Nephron progenitor cell (in vitro differentiated cells): ENCODE measurements at regions not wholly inside any gene's neighbourhood (a gene's known extent, or its start where the extent isn't known, plus 50 kb on each side); places are given as distances from the start of the nearest gene placed in this dataset.

Source experiments
- DNase-seq: peaks from one replicate; pipeline ENCODE4 v3.0.0; 2021
- H3K27ac Mint-ChIP-seq: 2 replicates; pipeline ENCODE4 v1.8.0; 2021; ENCODE audit warnings: mild to moderate bottlenecking, moderate library complexity, mixed read lengths
- H3K27me3 Mint-ChIP-seq: 2 replicates; pipeline ENCODE4 v1.8.0; 2021; ENCODE audit warnings: mild to moderate bottlenecking, low read depth, mixed read lengths; ENCODE audit not compliant: poor library complexity
- H3K36me3 Mint-ChIP-seq: 2 replicates; pipeline ENCODE4 v1.8.0; 2021; ENCODE audit warnings: low read depth, mixed read lengths
- H3K4me1 Mint-ChIP-seq: 2 replicates; pipeline ENCODE4 v1.8.0; 2021; ENCODE audit warnings: mixed read lengths
- H3K4me3 Mint-ChIP-seq: 2 replicates; pipeline ENCODE4 v1.8.0; 2021; ENCODE audit warnings: mild to moderate bottlenecking, moderate library complexity, mixed read lengths
- H3K9me3 Mint-ChIP-seq: 2 replicates; pipeline ENCODE4 v1.8.0; 2021; ENCODE audit warnings: mild to moderate bottlenecking, moderate library complexity, mixed read lengths
- TF ChIP-seq, protein P1 (sequence below): fragments of 200-600 bp; sonication (generic); IDR thresholded peaks from 2 replicates; pipeline ENCODE4 v1.5.0; 2021; ENCODE audit warnings: antibody characterized with exemption

- Mint-ChIP-seq H3K27ac (no peak overlapping the region), H3K27me3 (peaks cover 18% of the 10 kb centered on the region), H3K9me3 (no peaks in the 10 kb centered on the region), H3K4me3 (no peak overlapping the region), H3K36me3 (no peaks in the 10 kb centered on the region), H3K4me1 (peaks cover 7% of the 10 kb centered on the region)
- TF ChIP-seq, protein P1, sequence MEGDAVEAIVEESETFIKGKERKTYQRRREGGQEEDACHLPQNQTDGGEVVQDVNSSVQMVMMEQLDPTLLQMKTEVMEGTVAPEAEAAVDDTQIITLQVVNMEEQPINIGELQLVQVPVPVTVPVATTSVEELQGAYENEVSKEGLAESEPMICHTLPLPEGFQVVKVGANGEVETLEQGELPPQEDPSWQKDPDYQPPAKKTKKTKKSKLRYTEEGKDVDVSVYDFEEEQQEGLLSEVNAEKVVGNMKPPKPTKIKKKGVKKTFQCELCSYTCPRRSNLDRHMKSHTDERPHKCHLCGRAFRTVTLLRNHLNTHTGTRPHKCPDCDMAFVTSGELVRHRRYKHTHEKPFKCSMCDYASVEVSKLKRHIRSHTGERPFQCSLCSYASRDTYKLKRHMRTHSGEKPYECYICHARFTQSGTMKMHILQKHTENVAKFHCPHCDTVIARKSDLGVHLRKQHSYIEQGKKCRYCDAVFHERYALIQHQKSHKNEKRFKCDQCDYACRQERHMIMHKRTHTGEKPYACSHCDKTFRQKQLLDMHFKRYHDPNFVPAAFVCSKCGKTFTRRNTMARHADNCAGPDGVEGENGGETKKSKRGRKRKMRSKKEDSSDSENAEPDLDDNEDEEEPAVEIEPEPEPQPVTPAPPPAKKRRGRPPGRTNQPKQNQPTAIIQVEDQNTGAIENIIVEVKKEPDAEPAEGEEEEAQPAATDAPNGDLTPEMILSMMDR = no peak
- DNase-seq = no peak
Measured at GRCh38 chr22:26097411-26097810, 71.9 kb upstream of the SEZ6L start.

- Mint-ChIP-seq H3K27ac (no peak overlapping the region), H3K9me3 (no peaks in the 10 kb centered on the region), H3K36me3 (no peaks in the 10 kb centered on the region), H3K4me3 (no peak overlapping the region), H3K27me3 (peaks cover 14% of the 10 kb centered on the region), H3K4me1 (peaks cover 7% of the 10 kb centered on the region)
- DNase-seq = no peak
- TF ChIP-seq, protein P1 = no peak
Measured at GRCh38 chr22:26097840-26098239, 71.4 kb upstream of the SEZ6L start.

DNA sequence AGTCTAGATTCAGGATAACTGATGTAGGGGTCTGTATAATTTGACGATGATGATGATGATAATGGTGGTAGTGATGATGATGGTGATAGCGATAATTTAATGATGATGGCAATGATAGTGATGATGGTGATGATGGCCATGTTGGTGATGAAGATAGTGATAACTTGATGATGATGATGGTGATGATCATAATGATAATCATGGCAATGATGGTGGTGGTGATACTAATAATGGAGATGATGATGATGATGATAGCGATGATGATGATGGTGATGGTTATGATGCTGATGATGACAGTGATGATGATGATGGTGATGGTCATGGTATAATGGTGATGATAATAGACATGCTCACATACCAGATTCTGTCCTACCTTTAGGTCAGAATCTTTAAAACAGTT is 66.2 kb upstream of the SEZ6L start:
- Mint-ChIP-seq H3K4me3 (no peak overlapping the region), H3K27me3 (peaks cover 16% of the 10 kb centered on the region), H3K36me3 (no peaks in the 10 kb centered on the region), H3K27ac (peak overlapping the region; percentile 1), H3K4me1 (peaks cover 7% of the 10 kb centered on the region), H3K9me3 (no peaks in the 10 kb centered on the region)
- DNase-seq = no peak
- TF ChIP-seq, protein P1 = no peak

DNA sequence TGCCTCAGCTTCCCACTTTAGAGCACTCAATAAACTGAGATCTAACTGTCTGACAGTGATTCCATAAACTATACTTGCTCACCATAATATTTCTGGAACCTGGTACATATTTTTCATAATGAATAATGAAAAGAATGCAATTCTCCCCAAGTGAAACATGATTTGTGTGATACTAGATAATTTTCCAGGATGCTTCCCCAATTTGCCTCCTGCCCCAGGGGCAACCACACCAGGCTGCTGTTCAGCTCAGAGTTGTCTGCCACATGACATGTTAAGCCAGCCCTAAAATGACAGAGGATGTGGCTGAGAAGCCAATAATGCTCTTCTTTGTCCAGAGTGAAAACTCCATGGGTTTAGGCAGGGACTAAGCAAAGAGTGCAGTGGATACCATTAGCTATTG is 62.9 kb upstream of the SEZ6L start:
- Mint-ChIP-seq H3K4me3 (no peak overlapping the region), H3K36me3 (peaks cover 11% of the 10 kb centered on the region), H3K4me1 (peaks cover 3% of the 10 kb centered on the region), H3K27ac (no peak overlapping the region), H3K9me3 (peaks cover 15% of the 10 kb centered on the region), H3K27me3 (peaks cover 8% of the 10 kb centered on the region)
- TF ChIP-seq, protein P1 = no peak
- DNase-seq = no peak

DNA sequence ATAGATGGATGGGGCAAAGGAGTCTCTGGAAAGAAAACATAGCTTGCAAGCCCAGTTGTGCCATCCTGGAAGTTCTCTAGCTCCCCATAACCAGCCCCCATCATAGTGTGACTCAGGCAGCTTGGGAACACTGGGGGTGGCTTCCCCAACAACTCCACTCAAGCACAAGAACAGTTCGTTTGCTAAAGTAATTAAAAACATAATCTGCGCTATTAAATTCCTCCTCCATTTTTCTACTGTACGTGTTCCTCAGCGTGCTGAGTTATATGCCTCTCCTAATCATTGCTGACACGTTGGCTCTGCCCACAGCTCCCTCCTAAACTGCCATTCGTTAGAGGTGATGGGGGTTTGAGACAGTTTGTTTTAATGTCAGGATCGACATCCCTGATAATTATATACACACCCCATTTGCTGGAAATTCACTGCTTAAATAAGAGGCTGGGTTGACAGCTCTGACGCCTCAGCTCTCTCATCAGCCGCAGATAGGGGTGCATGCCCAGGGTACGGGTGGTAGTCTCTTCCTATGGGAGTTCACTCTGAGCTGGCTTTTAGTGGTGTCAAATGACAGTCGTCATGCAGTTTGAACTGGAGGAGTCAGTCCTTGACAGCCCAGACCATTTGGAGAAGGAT is 59.5 kb upstream of the SEZ6L start:
- H3K27me3 Mint-ChIP-seq = peaks cover 4% of the 10 kb centered on the region
- no peak overlapping the region for H3K27ac Mint-ChIP-seq
- TF ChIP-seq, protein P1 = no peak
- H3K9me3 Mint-ChIP-seq = peaks cover 24% of the 10 kb centered on the region
- peaks cover 11% of the 10 kb centered on the region for H3K36me3 Mint-ChIP-seq
- no peaks in the 10 kb centered on the region for H3K4me1 Mint-ChIP-seq
- DNase-seq = no peak
- H3K4me3 Mint-ChIP-seq = no peak overlapping the region

- Mint-ChIP-seq H3K36me3 (peaks cover 11% of the 10 kb centered on the region), H3K9me3 (peaks cover 24% of the 10 kb centered on the region), H3K27me3 (peaks cover 8% of the 10 kb centered on the region), H3K4me1 (no peaks in the 10 kb centered on the region), H3K4me3 (no peak overlapping the region), H3K27ac (no peak overlapping the region)
- TF ChIP-seq, protein P1 = no peak
- DNase-seq = no peak
Measured at GRCh38 chr22:26114826-26115225, 54.4 kb upstream of the SEZ6L start.
